Right forelimb (tissue), 1 donor: ENCODE measurements at regions not wholly inside any gene's neighbourhood (a gene's known extent, or its start where the extent isn't known, plus 50 kb on each side); places are given as distances from the start of the nearest gene placed in this dataset.
"Not testable (repeated sequence)": the region's sequence is repeated elsewhere in the genome, so short reads cannot be mapped to it uniquely, and the experiment has no call there.

Experiments
- DNase-seq: peaks from one replicate; pipeline ENCODE4 v3.0.0-alpha.2; 2018

- DNase-seq: no peak
Observed at GRCh38 chr14:49105956-49106355, 480.2 kb downstream of the RPS29 start.

- no peak for DNase-seq
Observed at GRCh38 chr14:49105512-49105911, 480.7 kb downstream of the RPS29 start.

GRCh38 chr14:49092345-49092744, 493.8 kb downstream of the RPS29 start:
- DNase-seq: no peak

GRCh38 chr14:49089107-49089506, 497.1 kb downstream of the RPS29 start:
- DNase-seq: no peak

GRCh38 chr14:49073292-49073691, 512.9 kb downstream of the RPS29 start:
- DNase-seq: not testable (repeated sequence)

- no peak for DNase-seq
Observed at GRCh38 chr14:49058511-49058910, 527.7 kb downstream of the RPS29 start.

GRCh38 chr14:49057838-49058510, 528.2 kb downstream of the RPS29 start:
- DNase-seq: no peak

- no peak for DNase-seq
Observed at GRCh38 chr14:49056021-49056420, 530.2 kb downstream of the RPS29 start.

GRCh38 chr14:49052521-49052920, 533.7 kb downstream of the RPS29 start:
- DNase-seq: no peak

- no peak for DNase-seq
Observed at GRCh38 chr14:49051328-49052060, 534.7 kb downstream of the RPS29 start.

- DNase-seq: no peak
Observed at GRCh38 chr14:49050822-49051221, 535.4 kb downstream of the RPS29 start.

GRCh38 chr14:49049711-49050110, 536.5 kb downstream of the RPS29 start:
- no peak for DNase-seq

GRCh38 chr14:49044981-49045380, 541.2 kb downstream of the RPS29 start:
- no peak for DNase-seq

GRCh38 chr14:49036984-49037516, 549.1 kb downstream of the RPS29 start:
- no peak for DNase-seq

GRCh38 chr14:49036266-49036665, 549.9 kb downstream of the RPS29 start:
- no peak for DNase-seq

GRCh38 chr14:49033131-49033530, 553.0 kb downstream of the RPS29 start:
- no peak for DNase-seq

- DNase-seq: not testable (repeated sequence)
Observed at GRCh38 chr14:49031710-49032109, 554.5 kb downstream of the RPS29 start.

- DNase-seq: no peak
Observed at GRCh38 chr14:49019467-49020115, 566.6 kb downstream of the RPS29 start.

- DNase-seq: no peak
Observed at GRCh38 chr14:49017447-49017846, 568.7 kb downstream of the RPS29 start.

GRCh38 chr14:49016381-49016780, 569.8 kb downstream of the RPS29 start:
- no peak for DNase-seq

GRCh38 chr14:49014476-49014875, 571.7 kb downstream of the RPS29 start:
- DNase-seq: no peak

- no peak for DNase-seq
Observed at GRCh38 chr14:49008363-49008762, 577.8 kb downstream of the RPS29 start.

- no peak for DNase-seq
Observed at GRCh38 chr14:48991141-48991540, 595.0 kb downstream of the RPS29 start.
